Panc1 (cell line): ENCODE measurements at regions not wholly inside any gene's neighbourhood (a gene's known extent, or its start where the extent isn't known, plus 50 kb on each side); places are given as distances from the start of the nearest gene placed in this dataset.
"Not testable (repeated sequence)": the region's sequence is repeated elsewhere in the genome, so short reads cannot be mapped to it uniquely, and the experiment has no call there.

Experiments used
- POLR2AphosphoS5 ChIP-seq: IDR thresholded peaks from 2 replicates; pipeline ENCODE4 v1.6.1; 2012; ENCODE audit warnings: mild to moderate bottlenecking, low read depth, low read length, moderate library complexity
- SIN3A ChIP-seq: IDR thresholded peaks from 2 replicates; pipeline ENCODE4 v1.6.1; 2012; ENCODE audit warnings: low read depth, mild to moderate bottlenecking, low read length, moderate library complexity, borderline replicate concordance; ENCODE audit not compliant: insufficient read depth
- TF ChIP-seq, protein P1 (sequence below): fragments of 450-650 bp; IDR thresholded peaks from 2 replicates; pipeline ENCODE4 v1.5.1; 2017; ENCODE audit warnings: mild to moderate bottlenecking
- TF ChIP-seq, protein P2 (sequence below), 2 experiments: IDR thresholded peaks; 2 replicates each; pipeline ENCODE4 v1.6.1; 2011 to 2012; ENCODE audit warnings: low read depth in 2 of 2, control low read depth in 1 of 2, low read length in 1 of 2, mild to moderate bottlenecking in 1 of 2, moderate library complexity in 1 of 2; ENCODE audit not compliant: insufficient read depth in 1 of 2

DNA sequence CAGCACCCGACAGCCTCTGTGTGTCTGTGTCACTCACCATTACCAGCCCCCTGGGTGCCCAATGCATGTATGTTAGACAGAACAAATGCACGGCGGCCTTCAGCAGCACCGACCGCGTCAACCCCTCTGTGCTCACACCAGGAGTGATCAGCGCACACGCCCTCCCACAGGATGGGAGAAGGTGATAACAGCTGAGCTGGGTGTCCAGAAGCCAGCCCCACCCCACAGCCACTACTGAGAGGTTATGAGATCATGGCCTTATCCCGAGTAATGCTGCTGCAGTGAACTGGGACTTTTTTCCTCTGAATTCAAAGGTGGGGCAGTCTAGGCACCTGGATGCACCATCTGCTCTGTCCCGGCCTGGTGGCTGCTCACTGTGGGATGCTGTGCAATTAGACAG is 80.9 kb upstream of the SAMD11 start:
- TF ChIP-seq, protein P1, sequence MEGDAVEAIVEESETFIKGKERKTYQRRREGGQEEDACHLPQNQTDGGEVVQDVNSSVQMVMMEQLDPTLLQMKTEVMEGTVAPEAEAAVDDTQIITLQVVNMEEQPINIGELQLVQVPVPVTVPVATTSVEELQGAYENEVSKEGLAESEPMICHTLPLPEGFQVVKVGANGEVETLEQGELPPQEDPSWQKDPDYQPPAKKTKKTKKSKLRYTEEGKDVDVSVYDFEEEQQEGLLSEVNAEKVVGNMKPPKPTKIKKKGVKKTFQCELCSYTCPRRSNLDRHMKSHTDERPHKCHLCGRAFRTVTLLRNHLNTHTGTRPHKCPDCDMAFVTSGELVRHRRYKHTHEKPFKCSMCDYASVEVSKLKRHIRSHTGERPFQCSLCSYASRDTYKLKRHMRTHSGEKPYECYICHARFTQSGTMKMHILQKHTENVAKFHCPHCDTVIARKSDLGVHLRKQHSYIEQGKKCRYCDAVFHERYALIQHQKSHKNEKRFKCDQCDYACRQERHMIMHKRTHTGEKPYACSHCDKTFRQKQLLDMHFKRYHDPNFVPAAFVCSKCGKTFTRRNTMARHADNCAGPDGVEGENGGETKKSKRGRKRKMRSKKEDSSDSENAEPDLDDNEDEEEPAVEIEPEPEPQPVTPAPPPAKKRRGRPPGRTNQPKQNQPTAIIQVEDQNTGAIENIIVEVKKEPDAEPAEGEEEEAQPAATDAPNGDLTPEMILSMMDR, result not testable (repeated sequence)
- TF ChIP-seq POLR2AphosphoS5, SIN3A: not testable (repeated sequence)
- TF ChIP-seq, protein P2, sequence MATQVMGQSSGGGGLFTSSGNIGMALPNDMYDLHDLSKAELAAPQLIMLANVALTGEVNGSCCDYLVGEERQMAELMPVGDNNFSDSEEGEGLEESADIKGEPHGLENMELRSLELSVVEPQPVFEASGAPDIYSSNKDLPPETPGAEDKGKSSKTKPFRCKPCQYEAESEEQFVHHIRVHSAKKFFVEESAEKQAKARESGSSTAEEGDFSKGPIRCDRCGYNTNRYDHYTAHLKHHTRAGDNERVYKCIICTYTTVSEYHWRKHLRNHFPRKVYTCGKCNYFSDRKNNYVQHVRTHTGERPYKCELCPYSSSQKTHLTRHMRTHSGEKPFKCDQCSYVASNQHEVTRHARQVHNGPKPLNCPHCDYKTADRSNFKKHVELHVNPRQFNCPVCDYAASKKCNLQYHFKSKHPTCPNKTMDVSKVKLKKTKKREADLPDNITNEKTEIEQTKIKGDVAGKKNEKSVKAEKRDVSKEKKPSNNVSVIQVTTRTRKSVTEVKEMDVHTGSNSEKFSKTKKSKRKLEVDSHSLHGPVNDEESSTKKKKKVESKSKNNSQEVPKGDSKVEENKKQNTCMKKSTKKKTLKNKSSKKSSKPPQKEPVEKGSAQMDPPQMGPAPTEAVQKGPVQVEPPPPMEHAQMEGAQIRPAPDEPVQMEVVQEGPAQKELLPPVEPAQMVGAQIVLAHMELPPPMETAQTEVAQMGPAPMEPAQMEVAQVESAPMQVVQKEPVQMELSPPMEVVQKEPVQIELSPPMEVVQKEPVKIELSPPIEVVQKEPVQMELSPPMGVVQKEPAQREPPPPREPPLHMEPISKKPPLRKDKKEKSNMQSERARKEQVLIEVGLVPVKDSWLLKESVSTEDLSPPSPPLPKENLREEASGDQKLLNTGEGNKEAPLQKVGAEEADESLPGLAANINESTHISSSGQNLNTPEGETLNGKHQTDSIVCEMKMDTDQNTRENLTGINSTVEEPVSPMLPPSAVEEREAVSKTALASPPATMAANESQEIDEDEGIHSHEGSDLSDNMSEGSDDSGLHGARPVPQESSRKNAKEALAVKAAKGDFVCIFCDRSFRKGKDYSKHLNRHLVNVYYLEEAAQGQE (IDR thresholded peaks at IDR 0.05; ENCODE audit: insufficient read depth in 1 of 2, low read depth in 2 of 2, low read length in 1 of 2), result not testable (repeated sequence)
